AG09309 (cell line): ENCODE measurements at regions not wholly inside any gene's neighbourhood (a gene's known extent, or its start where the extent isn't known, plus 50 kb on each side); places are given as distances from the start of the nearest gene placed in this dataset.
A peak's percentile ranks its signal among the peaks of the same experiment; 100 is the strongest.
"Not testable (repeated sequence)": the region's sequence is repeated elsewhere in the genome, so short reads cannot be mapped to it uniquely, and the experiment has no call there.

Source experiments
- DNase-seq: peaks from one replicate; pipeline ENCODE4 v3.0.0-alpha.2; 2010; ENCODE audit warnings: low read depth
- H3K4me3 ChIP-seq: 2 replicates; pipeline ENCODE4 v1.5.1; 2011; ENCODE audit warnings: mild to moderate bottlenecking, low read depth, low read length, moderate library complexity; ENCODE audit not compliant: control insufficient read depth
- CTCF ChIP-seq: IDR thresholded peaks from 2 replicates; pipeline ENCODE4 v1.5.1; 2011; ENCODE audit warnings: mild to moderate bottlenecking, low read depth, low read length, inconsistent platforms; ENCODE audit not compliant: insufficient read depth, control insufficient read depth; ENCODE audit errors: missing control alignments

DNA sequence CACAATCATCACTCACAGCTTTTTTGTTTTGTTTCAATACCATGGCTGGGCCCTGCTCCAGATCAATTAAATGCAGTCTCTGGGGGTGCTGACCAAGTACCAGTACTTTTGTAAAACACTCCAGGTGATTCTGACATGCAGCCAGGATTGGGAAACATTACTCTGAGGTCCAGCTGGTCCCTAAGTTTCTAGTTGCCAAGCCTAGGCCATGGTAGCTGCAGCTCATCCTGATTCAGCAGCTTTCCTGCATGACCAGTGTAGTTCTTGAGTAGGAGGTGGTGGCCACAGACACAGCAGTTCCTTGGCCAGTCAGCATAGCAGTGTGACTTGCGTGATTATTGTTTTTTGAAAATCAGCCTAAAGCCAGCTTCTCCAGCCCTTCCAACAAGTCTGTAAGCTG, 859.1 kb downstream of the DIAPH3 start:
- no peak for TF ChIP-seq CTCF
- no peak overlapping the region for H3K4me3 ChIP-seq
- DNase-seq: no peak

DNA sequence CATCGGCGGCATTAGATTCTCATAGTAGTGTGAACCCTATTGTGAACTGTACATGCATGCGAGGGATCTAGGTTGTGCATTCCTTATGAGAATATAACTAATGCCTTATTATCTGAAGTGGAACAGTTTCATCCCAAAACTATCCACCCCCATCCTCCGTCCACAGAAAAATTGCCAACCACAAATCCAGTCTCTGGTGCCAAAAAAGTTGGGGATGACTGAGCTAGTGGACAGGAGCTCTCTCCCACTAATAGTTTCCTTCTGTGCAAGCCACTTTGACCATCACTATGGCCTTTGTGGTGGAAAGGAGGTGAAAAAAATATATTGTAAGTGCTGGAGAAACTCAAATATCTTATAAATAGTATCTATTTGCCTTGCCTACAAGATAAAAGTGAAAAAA, 857.8 kb downstream of the DIAPH3 start:
- no peak for DNase-seq
- TF ChIP-seq CTCF: no peak
- no peak overlapping the region for H3K4me3 ChIP-seq

DNA sequence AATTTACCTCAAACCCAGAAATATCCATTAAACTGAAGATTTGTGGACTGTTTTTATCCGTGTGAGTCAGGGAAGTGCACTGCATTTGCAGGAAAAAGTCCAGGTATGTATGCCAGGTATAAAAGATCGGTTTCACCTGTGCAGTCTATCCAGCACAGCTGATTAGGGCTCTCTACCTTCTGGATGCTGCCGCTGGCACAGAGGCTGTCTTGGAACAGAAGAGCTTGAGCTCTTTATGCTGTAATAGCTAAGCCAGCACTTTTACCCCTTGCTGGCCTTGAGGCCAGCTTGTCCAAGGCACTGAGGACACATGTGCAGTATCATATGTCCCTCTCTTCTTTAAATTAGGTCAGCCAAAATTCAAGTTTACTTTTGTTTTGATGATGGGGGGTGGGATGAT, 851.0 kb downstream of the DIAPH3 start:
- no peak overlapping the region for H3K4me3 ChIP-seq
- no peak for TF ChIP-seq CTCF
- no peak for DNase-seq

DNA sequence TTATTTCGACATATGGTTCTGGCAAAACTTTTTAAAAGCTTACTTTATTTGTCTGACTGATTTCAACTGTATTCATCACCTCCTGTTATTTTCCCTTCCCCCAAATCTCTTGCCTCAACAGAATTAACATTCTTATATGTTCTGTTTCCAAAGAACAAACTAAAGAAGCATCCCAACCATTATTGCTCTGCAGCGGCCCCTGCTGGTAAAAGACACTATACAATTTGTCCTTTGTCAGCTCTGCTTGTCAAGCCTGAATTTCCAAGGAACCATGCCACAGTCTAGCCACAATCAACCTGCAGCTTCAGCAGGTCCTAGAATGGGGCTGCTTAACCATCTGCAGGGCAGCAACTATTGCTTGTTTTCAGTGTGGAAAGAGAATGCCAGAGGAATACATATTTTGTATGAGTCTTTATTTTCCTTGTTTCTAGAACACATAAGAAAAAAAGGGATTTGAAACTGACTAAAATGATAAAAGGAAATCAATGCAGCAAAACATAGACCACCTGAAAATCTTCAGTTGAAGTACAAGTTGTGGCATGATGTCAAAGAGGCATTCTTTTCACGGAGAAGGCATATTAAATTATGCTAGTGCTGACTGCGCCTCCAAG, 845.3 kb downstream of the DIAPH3 start:
- no peak overlapping the region for H3K4me3 ChIP-seq
- DNase-seq: peak; percentile 3
- TF ChIP-seq CTCF: peak; percentile 69

- no peak for DNase-seq
- TF ChIP-seq CTCF: no peak
- no peak overlapping the region for H3K4me3 ChIP-seq
Observed at GRCh38 chr13:59319276-59319675, 844.5 kb downstream of the DIAPH3 start.

DNA sequence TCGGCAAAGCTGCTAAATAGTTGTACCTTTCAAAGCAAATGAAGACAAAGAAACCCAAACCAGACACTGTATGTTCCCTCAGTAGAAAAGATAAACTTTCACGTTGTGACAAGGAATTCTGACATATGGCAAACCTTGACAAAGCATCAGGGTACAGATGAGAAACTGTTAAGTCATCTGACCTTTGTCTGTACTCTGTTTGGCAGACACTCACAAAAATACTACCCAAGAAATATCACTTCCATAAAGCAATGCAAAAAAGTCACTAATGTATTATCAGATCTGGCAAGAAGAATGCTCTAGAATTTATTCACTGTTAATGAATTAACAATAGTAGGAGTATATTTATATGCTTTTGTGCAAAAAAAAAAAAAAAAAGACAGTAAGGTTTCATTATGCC, 843.7 kb downstream of the DIAPH3 start:
- no peak for TF ChIP-seq CTCF
- DNase-seq: no peak
- no peak overlapping the region for H3K4me3 ChIP-seq

- DNase-seq, H3K4me3 ChIP-seq: not testable (repeated sequence)
Observed at GRCh38 chr13:59324401-59324800, 839.3 kb downstream of the DIAPH3 start.
